ENCODE measurements at regions not wholly inside any gene's neighbourhood (a gene's known extent, or its start where the extent isn't known, plus 50 kb on each side); places are given as distances from the start of the nearest gene placed in this dataset.
A peak's percentile ranks its signal among the peaks of the same experiment; 100 is the strongest.

DNA sequence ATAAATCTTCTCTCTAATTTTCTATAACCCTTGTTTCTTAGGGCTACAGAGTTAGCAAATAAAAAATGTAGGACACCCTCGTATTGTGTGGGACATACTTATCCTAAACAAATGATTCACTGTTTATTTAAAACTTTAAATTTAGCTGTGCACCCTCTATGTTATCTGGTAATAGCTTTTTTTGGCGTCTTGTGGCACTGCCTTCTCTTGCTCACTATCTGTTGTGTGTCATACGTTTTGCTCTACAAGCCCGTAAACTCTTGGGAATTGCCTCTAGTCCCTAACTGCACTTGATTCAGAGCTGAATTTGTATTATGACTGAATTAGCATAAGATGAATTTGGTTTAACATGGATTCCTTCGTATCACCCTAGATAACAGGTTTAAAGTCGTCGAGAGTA, 144.3 kb upstream of the MYOCD start:
- TF ChIP-seq, protein P1, sequence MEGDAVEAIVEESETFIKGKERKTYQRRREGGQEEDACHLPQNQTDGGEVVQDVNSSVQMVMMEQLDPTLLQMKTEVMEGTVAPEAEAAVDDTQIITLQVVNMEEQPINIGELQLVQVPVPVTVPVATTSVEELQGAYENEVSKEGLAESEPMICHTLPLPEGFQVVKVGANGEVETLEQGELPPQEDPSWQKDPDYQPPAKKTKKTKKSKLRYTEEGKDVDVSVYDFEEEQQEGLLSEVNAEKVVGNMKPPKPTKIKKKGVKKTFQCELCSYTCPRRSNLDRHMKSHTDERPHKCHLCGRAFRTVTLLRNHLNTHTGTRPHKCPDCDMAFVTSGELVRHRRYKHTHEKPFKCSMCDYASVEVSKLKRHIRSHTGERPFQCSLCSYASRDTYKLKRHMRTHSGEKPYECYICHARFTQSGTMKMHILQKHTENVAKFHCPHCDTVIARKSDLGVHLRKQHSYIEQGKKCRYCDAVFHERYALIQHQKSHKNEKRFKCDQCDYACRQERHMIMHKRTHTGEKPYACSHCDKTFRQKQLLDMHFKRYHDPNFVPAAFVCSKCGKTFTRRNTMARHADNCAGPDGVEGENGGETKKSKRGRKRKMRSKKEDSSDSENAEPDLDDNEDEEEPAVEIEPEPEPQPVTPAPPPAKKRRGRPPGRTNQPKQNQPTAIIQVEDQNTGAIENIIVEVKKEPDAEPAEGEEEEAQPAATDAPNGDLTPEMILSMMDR (IDR thresholded peaks at IDR 0.05; ENCODE audit: low read depth, low read length, missing control alignments): no peak
- DNase-seq (ENCODE audit: extremely low read depth, low read depth): no peak

DNA sequence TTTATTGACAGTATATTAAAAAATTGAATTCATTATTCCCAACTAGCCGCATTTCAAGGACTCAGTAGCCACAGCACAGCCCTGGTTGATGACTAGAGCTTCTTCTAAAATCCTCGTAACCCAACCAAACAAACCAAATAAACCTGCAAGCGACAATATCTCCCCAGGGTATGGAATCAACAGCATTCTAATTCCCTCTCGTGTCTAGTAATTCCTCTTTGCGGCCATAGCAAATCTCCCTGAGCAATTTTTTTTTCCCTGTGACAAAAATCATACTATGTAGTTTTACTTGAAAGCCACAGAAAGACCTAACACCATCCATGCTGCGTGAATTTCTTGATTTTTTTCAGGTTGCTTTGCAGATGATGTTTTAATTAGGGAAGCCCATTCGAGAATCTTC, 143.4 kb upstream of the MYOCD start:
- no peak overlapping the region for H3K4me3 ChIP-seq (replicated peaks; ENCODE audit: low read depth, low read length)
- no peak for DNase-seq (ENCODE audit: extremely low read depth, low read depth)
- TF ChIP-seq, protein P1 (IDR thresholded peaks at IDR 0.05; ENCODE audit: low read depth, low read length, missing control alignments): no peak

More for the DNA sequence above, 144.3 kb upstream of the MYOCD start:
- H3K4me3 ChIP-seq (replicated peaks; ENCODE audit: low read depth, low read length): no peak overlapping the region

GRCh38 chr17:12522743-12523183, 142.9 kb upstream of the MYOCD start:
- H3K4me3 ChIP-seq (replicated peaks; ENCODE audit: low read depth, low read length): no peak overlapping the region
- peak; percentile 31 for DNase-seq (ENCODE audit: extremely low read depth, low read depth)
- TF ChIP-seq, protein P1 (IDR thresholded peaks at IDR 0.05; ENCODE audit: low read depth, low read length, missing control alignments): no peak

- no peak for DNase-seq (ENCODE audit: extremely low read depth, low read depth)
- TF ChIP-seq, protein P1 (IDR thresholded peaks at IDR 0.05; ENCODE audit: low read depth, low read length, missing control alignments): no peak
These were observed 142.4 kb upstream of the MYOCD start for GRCh38 chr17:12523244-12523643.

DNA sequence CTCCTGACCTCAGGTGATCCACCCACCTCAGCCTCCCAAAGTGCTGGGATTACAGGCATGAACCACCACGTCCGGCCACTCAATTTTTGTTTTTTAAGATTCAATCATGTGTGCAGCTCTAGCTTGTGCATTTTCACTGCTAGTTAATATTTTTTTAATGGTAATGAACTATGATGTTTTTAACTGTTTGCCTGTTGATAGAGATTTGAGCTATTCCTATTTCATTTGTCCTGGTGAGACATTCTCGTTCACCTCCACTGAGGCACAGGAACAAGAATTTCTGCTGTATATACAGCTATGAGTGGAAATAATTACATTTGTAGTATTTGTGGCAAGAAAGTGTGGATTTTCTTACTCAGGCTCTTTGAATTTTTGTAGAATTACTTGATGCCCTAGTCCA, 137.7 kb upstream of the MYOCD start:
- TF ChIP-seq, protein P1 (IDR thresholded peaks at IDR 0.05; ENCODE audit: low read depth, low read length, missing control alignments): no peak
- DNase-seq (ENCODE audit: extremely low read depth, low read depth): no peak
- no peak overlapping the region for H3K4me3 ChIP-seq (replicated peaks; ENCODE audit: low read depth, low read length)

More at GRCh38 chr17:12523244-12523643, 142.4 kb upstream of the MYOCD start:
- H3K4me3 ChIP-seq (replicated peaks; ENCODE audit: low read depth, low read length): no peak overlapping the region

DNA sequence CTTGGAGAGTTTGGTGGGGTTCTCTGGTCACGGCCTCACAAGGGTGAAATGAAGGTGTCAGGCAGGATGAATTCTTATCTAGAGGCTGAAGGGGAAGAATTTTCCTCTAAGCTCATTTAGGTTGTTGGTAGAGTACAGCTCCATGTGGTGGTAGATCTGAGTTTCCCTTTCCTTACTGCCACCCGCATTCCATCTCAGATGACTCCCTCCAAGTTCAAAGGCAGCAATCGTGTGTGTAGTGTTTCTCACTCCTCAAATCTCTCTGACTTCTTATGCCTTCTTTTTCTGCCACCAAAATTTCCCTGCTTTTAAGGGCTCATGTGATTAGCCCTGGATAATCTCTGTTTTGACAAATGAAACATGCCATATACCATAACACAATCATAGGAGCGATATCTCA, 135.5 kb upstream of the MYOCD start:
- TF ChIP-seq, protein P1 (IDR thresholded peaks at IDR 0.05; ENCODE audit: low read depth, low read length, missing control alignments): no peak
- no peak overlapping the region for H3K4me3 ChIP-seq (replicated peaks; ENCODE audit: low read depth, low read length)

DNA sequence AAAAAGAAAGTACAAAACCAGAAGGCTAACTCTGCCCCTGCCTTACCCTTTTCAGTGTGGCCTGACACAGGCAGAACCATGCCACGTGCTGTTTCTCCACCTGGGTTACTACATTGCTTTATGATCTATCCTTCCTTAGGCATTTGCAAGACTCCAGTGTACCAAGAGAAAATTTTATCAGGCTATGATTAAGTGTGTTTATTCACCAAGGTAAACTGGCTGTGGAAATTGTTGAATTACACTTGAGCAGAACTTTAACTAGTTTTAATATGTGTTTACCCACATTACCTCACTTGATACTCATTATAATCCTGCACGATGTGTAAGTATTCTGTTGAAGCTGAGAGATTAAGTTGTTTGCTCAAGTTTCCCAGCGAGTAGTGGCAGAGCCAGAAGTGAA, 129.7 kb upstream of the MYOCD start:
- TF ChIP-seq, protein P1 (IDR thresholded peaks at IDR 0.05; ENCODE audit: low read depth, low read length, missing control alignments): no peak
- DNase-seq (ENCODE audit: extremely low read depth, low read depth): no peak
- H3K4me3 ChIP-seq (replicated peaks; ENCODE audit: low read depth, low read length): no peak overlapping the region

More for the DNA sequence above, 135.5 kb upstream of the MYOCD start:
- no peak for DNase-seq (ENCODE audit: extremely low read depth, low read depth)
